Lower leg skin (tissue), 3 donors: ENCODE measurements at regions not wholly inside any gene's neighbourhood (a gene's known extent, or its start where the extent isn't known, plus 50 kb on each side); places are given as distances from the start of the nearest gene placed in this dataset.

Source experiments
- POLR2A ChIP-seq, 2 donors: fragments of 450-650 bp; IDR thresholded peaks; one replicate each; pipeline ENCODE4 v1.6.1; 2016 to 2017; ENCODE audit warnings: antibody characterized with exemption in 2 of 2, mild to moderate bottlenecking in 1 of 2, moderate library complexity in 1 of 2
- TF ChIP-seq, protein P1 (sequence below), 3 donors: fragments of 450-650 bp; IDR thresholded peaks; one replicate each; pipeline ENCODE4 v1.5.1; 2016; ENCODE audit warnings: antibody characterized with exemption in 3 of 3, mild to moderate bottlenecking in 3 of 3, moderate library complexity in 2 of 3

GRCh38 chr4:170425521-170426143, 335.9 kb upstream of the AADAT start:
- TF ChIP-seq, protein P1, sequence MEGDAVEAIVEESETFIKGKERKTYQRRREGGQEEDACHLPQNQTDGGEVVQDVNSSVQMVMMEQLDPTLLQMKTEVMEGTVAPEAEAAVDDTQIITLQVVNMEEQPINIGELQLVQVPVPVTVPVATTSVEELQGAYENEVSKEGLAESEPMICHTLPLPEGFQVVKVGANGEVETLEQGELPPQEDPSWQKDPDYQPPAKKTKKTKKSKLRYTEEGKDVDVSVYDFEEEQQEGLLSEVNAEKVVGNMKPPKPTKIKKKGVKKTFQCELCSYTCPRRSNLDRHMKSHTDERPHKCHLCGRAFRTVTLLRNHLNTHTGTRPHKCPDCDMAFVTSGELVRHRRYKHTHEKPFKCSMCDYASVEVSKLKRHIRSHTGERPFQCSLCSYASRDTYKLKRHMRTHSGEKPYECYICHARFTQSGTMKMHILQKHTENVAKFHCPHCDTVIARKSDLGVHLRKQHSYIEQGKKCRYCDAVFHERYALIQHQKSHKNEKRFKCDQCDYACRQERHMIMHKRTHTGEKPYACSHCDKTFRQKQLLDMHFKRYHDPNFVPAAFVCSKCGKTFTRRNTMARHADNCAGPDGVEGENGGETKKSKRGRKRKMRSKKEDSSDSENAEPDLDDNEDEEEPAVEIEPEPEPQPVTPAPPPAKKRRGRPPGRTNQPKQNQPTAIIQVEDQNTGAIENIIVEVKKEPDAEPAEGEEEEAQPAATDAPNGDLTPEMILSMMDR (IDR thresholded peaks at IDR 0.05) = no peak
- TF ChIP-seq POLR2A (IDR thresholded peaks at IDR 0.05) = no peak
